ENCODE measurements at regions not wholly inside any gene's neighbourhood (a gene's known extent, or its start where the extent isn't known, plus 50 kb on each side); places are given as distances from the start of the nearest gene placed in this dataset.

- Histone ChIP-seq H2BK20ac (ENCODE audit: low read depth, low read length, poor library complexity, severe bottlenecking) (no peak overlapping the region), H3K9me3 (ENCODE audit: control insufficient read depth, low read depth, low read length) (no peaks in the 10 kb centered on the region), H3K14ac (ENCODE audit: insufficient read depth, low read length) (no peak overlapping the region), H3K23ac (ENCODE audit: insufficient read length, low read depth, low read length) (no peak overlapping the region), H4K5ac (ENCODE audit: insufficient read length, low read depth, low read length) (no peak overlapping the region), H2AK5ac (ENCODE audit: insufficient read length, low read length) (no peak overlapping the region), H2BK120ac (ENCODE audit: low read depth, low read length, poor library complexity, severe bottlenecking) (no peak overlapping the region), H4K91ac (ENCODE audit: insufficient read length, low read depth, low read length) (no peak overlapping the region), H3T11ph (ENCODE audit: low read length) (no peak overlapping the region), H3K79me2 (ENCODE audit: insufficient read depth, low read length) (no peaks in the 10 kb centered on the region), H4K8ac (replicated peaks; ENCODE audit: insufficient read length, low read depth, low read length) (no peak overlapping the region), H3K79me1 (ENCODE audit: insufficient read depth, low read depth, low read length, poor library complexity, severe bottlenecking) (no peaks in the 10 kb centered on the region), H3K9ac (ENCODE audit: extremely low read depth, insufficient read length, low read length) (no peak overlapping the region), H3K56ac (ENCODE audit: insufficient read length, low read depth, low read length) (no peak overlapping the region), H2BK15ac (ENCODE audit: low read depth, low read length) (no peak overlapping the region), H3K4ac (ENCODE audit: low read depth, low read length) (no peak overlapping the region), H4K20me1 (ENCODE audit: control insufficient read depth, insufficient read depth, insufficient read length) (no peaks in the 10 kb centered on the region), H3K27me3 (ENCODE audit: insufficient read depth, low read length) (no peaks in the 10 kb centered on the region), H3K27ac (ENCODE audit: insufficient read length, low read depth, low read length) (no peak overlapping the region), H3K23me2 (ENCODE audit: insufficient read length, low read depth, low read length, poor library complexity, severe bottlenecking) (no peaks in the 10 kb centered on the region), H2AFZ (ENCODE audit: low read length) (no peak overlapping the region), H3K18ac (ENCODE audit: insufficient read length, low read depth, low read length) (no peak overlapping the region), H2BK12ac (ENCODE audit: insufficient read length, low read depth, low read length) (no peak overlapping the region), H3K4me2 (ENCODE audit: insufficient read depth, insufficient read length, low read length) (no peak overlapping the region), H3K4me1 (ENCODE audit: insufficient read depth, low read length) (no peaks in the 10 kb centered on the region), H2BK5ac (ENCODE audit: insufficient read length, low read length) (no peak overlapping the region)
- no peaks in the 10 kb centered on the region for H3K27me3 Mint-ChIP-seq (ENCODE audit: low read depth)
- H3K27ac Mint-ChIP-seq: no peak overlapping the region
- no peak for DNase-seq
- no peaks in the 10 kb centered on the region for H3K9me3 Mint-ChIP-seq
- WGBS (ENCODE audit: extremely low coverage, insufficient read length, low lambda C conversion rate): no CpG with 5 or more reads among the region's 3 CpGs
- no peak for TF ChIP-seq CTCF (conservative IDR thresholded peaks at IDR 0.05)
- H3K4me3 Mint-ChIP-seq: no peak overlapping the region
- H3K4me1 Mint-ChIP-seq: no peaks in the 10 kb centered on the region
- H3K36me3 Mint-ChIP-seq (ENCODE audit: insufficient read depth in 1 of 3, low read depth in 3 of 3): no peaks in the 10 kb centered on the region
These were observed 1326.0 kb upstream of the ZEB2 start for GRCh38 chr2:145845923-145846322.
